ENCODE measurements at regions not wholly inside any gene's neighbourhood (a gene's known extent, or its start where the extent isn't known, plus 50 kb on each side); places are given as distances from the start of the nearest gene placed in this dataset.

- Mint-ChIP-seq H3K27me3 (peaks cover 15% of the 10 kb centered on the region), H3K9me3 (no peaks in the 10 kb centered on the region), H3K36me3 (ENCODE audit: low read depth) (no peaks in the 10 kb centered on the region), H3K4me3 (no peak overlapping the region), H3K4me1 (ENCODE audit: low read depth) (no peaks in the 10 kb centered on the region), H3K27ac (no peak overlapping the region)
- no peak for DNase-seq
Measured at GRCh38 chr11:19493446-19494213, 219.0 kb upstream of the NAV2 start.

GRCh38 chr11:19482319-19483100 is 230.1 kb upstream of the NAV2 start:
- H3K9me3 Mint-ChIP-seq: no peaks in the 10 kb centered on the region
- no peaks in the 10 kb centered on the region for H3K36me3 Mint-ChIP-seq (ENCODE audit: low read depth)
- no peak overlapping the region for H3K27ac Mint-ChIP-seq
- peaks cover 15% of the 10 kb centered on the region for H3K27me3 Mint-ChIP-seq
- H3K4me1 Mint-ChIP-seq (ENCODE audit: low read depth): no peaks in the 10 kb centered on the region
- H3K4me3 Mint-ChIP-seq: no peak overlapping the region
- DNase-seq: no peak

- H3K36me3 Mint-ChIP-seq (ENCODE audit: low read depth): no peaks in the 10 kb centered on the region
Measured at GRCh38 chr11:19480540-19480939, 232.1 kb upstream of the NAV2 start.

GRCh38 chr11:19478891-19479290 is 233.7 kb upstream of the NAV2 start:
- peaks cover 11% of the 10 kb centered on the region for H3K27me3 Mint-ChIP-seq

More at GRCh38 chr11:19480540-19480939, 232.1 kb upstream of the NAV2 start:
- H3K27ac Mint-ChIP-seq: no peak overlapping the region
- H3K4me1 Mint-ChIP-seq (ENCODE audit: low read depth): no peaks in the 10 kb centered on the region
- no peak overlapping the region for H3K4me3 Mint-ChIP-seq
- H3K27me3 Mint-ChIP-seq: peaks cover 18% of the 10 kb centered on the region
- no peak for DNase-seq
- H3K9me3 Mint-ChIP-seq: no peaks in the 10 kb centered on the region

GRCh38 chr11:19474954-19475721 is 234.4 kb upstream of the E2F8 start:
- no peaks in the 10 kb centered on the region for H3K36me3 Mint-ChIP-seq (ENCODE audit: low read depth)
- H3K27ac Mint-ChIP-seq: no peak overlapping the region
- no peak for DNase-seq
- H3K4me3 Mint-ChIP-seq: no peak overlapping the region
- H3K9me3 Mint-ChIP-seq: no peaks in the 10 kb centered on the region
- H3K27me3 Mint-ChIP-seq: peaks cover 10% of the 10 kb centered on the region
- H3K4me1 Mint-ChIP-seq (ENCODE audit: low read depth): no peaks in the 10 kb centered on the region

More at GRCh38 chr11:19478891-19479290, 233.7 kb upstream of the NAV2 start:
- Mint-ChIP-seq H3K9me3 (no peaks in the 10 kb centered on the region), H3K27ac (no peak overlapping the region), H3K36me3 (ENCODE audit: low read depth) (no peaks in the 10 kb centered on the region), H3K4me1 (ENCODE audit: low read depth) (no peaks in the 10 kb centered on the region), H3K4me3 (no peak overlapping the region)
- no peak for DNase-seq

- Mint-ChIP-seq H3K4me3 (no peak overlapping the region), H3K27me3 (peaks cover 16% of the 10 kb centered on the region), H3K9me3 (no peaks in the 10 kb centered on the region), H3K36me3 (ENCODE audit: low read depth) (no peaks in the 10 kb centered on the region), H3K4me1 (ENCODE audit: low read depth) (no peaks in the 10 kb centered on the region), H3K27ac (no peak overlapping the region)
- no peak for DNase-seq
Measured at GRCh38 chr11:19474211-19474610, 233.5 kb upstream of the E2F8 start.

GRCh38 chr11:19472679-19473078 is 231.9 kb upstream of the E2F8 start:
- peaks cover 13% of the 10 kb centered on the region for H3K27me3 Mint-ChIP-seq
- no peaks in the 10 kb centered on the region for H3K36me3 Mint-ChIP-seq (ENCODE audit: low read depth)
- DNase-seq: no peak
- H3K9me3 Mint-ChIP-seq: no peaks in the 10 kb centered on the region
- H3K4me1 Mint-ChIP-seq (ENCODE audit: low read depth): no peaks in the 10 kb centered on the region
- no peak overlapping the region for H3K27ac Mint-ChIP-seq
- H3K4me3 Mint-ChIP-seq: no peak overlapping the region

- peaks cover 20% of the 10 kb centered on the region for H3K27me3 Mint-ChIP-seq
- H3K9me3 Mint-ChIP-seq: no peaks in the 10 kb centered on the region
- no peak overlapping the region for H3K4me3 Mint-ChIP-seq
- no peaks in the 10 kb centered on the region for H3K36me3 Mint-ChIP-seq (ENCODE audit: low read depth)
- no peak overlapping the region for H3K27ac Mint-ChIP-seq
- DNase-seq: no peak
- no peaks in the 10 kb centered on the region for H3K4me1 Mint-ChIP-seq (ENCODE audit: low read depth)
Measured at GRCh38 chr11:19467904-19468303, 227.2 kb upstream of the E2F8 start.

GRCh38 chr11:19466314-19466713 is 225.6 kb upstream of the E2F8 start:
- Mint-ChIP-seq H3K36me3 (ENCODE audit: low read depth) (no peaks in the 10 kb centered on the region), H3K4me1 (ENCODE audit: low read depth) (no peaks in the 10 kb centered on the region), H3K4me3 (no peak overlapping the region), H3K27ac (no peak overlapping the region), H3K9me3 (no peaks in the 10 kb centered on the region), H3K27me3 (peaks cover 20% of the 10 kb centered on the region)
- no peak for DNase-seq

- H3K4me1 Mint-ChIP-seq (ENCODE audit: low read depth): no peaks in the 10 kb centered on the region
- DNase-seq: no peak
- H3K4me3 Mint-ChIP-seq: no peak overlapping the region
- H3K9me3 Mint-ChIP-seq: no peaks in the 10 kb centered on the region
- peaks cover 14% of the 10 kb centered on the region for H3K27me3 Mint-ChIP-seq
- no peak overlapping the region for H3K27ac Mint-ChIP-seq
- H3K36me3 Mint-ChIP-seq (ENCODE audit: low read depth): no peaks in the 10 kb centered on the region
Measured at GRCh38 chr11:19463976-19464375, 223.2 kb upstream of the E2F8 start.

- no peak overlapping the region for H3K27ac Mint-ChIP-seq
- no peak for DNase-seq
- H3K27me3 Mint-ChIP-seq: peaks cover 24% of the 10 kb centered on the region
- no peaks in the 10 kb centered on the region for H3K9me3 Mint-ChIP-seq
- no peak overlapping the region for H3K4me3 Mint-ChIP-seq
- H3K36me3 Mint-ChIP-seq (ENCODE audit: low read depth): no peaks in the 10 kb centered on the region
- no peaks in the 10 kb centered on the region for H3K4me1 Mint-ChIP-seq (ENCODE audit: low read depth)
Measured at GRCh38 chr11:19460718-19461405, 220.1 kb upstream of the E2F8 start.

GRCh38 chr11:19459240-19459639 is 218.5 kb upstream of the E2F8 start:
- H3K4me1 Mint-ChIP-seq (ENCODE audit: low read depth): no peaks in the 10 kb centered on the region
- peaks cover 22% of the 10 kb centered on the region for H3K27me3 Mint-ChIP-seq
- H3K4me3 Mint-ChIP-seq: no peak overlapping the region
- DNase-seq: no peak
- no peak overlapping the region for H3K27ac Mint-ChIP-seq
- no peaks in the 10 kb centered on the region for H3K9me3 Mint-ChIP-seq
- H3K36me3 Mint-ChIP-seq (ENCODE audit: low read depth): no peaks in the 10 kb centered on the region

GRCh38 chr11:19458721-19459120 is 218.0 kb upstream of the E2F8 start:
- no peaks in the 10 kb centered on the region for H3K9me3 Mint-ChIP-seq
- DNase-seq: no peak
- H3K27me3 Mint-ChIP-seq: peaks cover 22% of the 10 kb centered on the region
- no peak overlapping the region for H3K27ac Mint-ChIP-seq
- no peaks in the 10 kb centered on the region for H3K4me1 Mint-ChIP-seq (ENCODE audit: low read depth)
- no peak overlapping the region for H3K4me3 Mint-ChIP-seq
- no peaks in the 10 kb centered on the region for H3K36me3 Mint-ChIP-seq (ENCODE audit: low read depth)

- DNase-seq: no peak
- H3K4me3 Mint-ChIP-seq: no peak overlapping the region
- peaks cover 17% of the 10 kb centered on the region for H3K27me3 Mint-ChIP-seq
- H3K4me1 Mint-ChIP-seq (ENCODE audit: low read depth): no peaks in the 10 kb centered on the region
- H3K9me3 Mint-ChIP-seq: no peaks in the 10 kb centered on the region
- H3K27ac Mint-ChIP-seq: no peak overlapping the region
- no peaks in the 10 kb centered on the region for H3K36me3 Mint-ChIP-seq (ENCODE audit: low read depth)
Measured at GRCh38 chr11:19458231-19458630, 217.5 kb upstream of the E2F8 start.
